ENCODE measurements at regions not wholly inside any gene's neighbourhood (a gene's known extent, or its start where the extent isn't known, plus 50 kb on each side); places are given as distances from the start of the nearest gene placed in this dataset.

DNA sequence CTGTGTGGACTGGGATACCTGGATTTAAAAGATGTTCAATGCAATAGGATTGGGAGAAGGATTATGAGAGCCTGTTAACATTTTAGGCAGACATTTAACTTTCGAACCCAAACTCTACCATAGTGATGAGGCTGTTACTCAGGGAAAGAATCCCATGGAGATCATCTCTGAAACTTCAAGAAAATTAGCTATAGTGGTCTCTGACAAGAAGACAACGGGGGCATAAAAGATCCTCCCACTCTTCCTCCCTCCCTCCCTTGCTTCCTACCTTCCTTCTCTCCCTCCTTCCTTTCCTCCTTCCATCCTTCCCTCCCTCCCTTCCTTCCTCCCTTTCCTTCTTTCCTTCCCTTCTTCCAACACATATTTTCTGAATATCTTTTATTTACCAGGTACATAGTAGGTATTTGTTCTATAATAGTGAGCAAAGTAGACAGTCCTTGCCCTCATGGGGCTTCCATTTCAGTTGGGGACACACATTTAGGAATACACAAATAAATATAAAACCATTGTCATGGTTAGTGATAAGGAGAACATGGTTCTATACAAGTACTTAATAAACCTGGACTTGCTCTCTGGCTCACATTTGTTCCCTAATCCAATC, 143.2 kb downstream of the ATP6V1G3 start:
- Mint-ChIP-seq H3K27me3 (peaks cover 14% of the 10 kb centered on the region), H3K27ac (no peak overlapping the region), H3K36me3 (no peaks in the 10 kb centered on the region), H3K4me1 (peaks cover 3% of the 10 kb centered on the region), H3K4me3 (no peak overlapping the region), H3K9me3 (peaks cover 2% of the 10 kb centered on the region)
- POLR2A ChIA-PET = no interaction called here
- no peak for DNase-seq
- ATAC-seq (ENCODE audit: low read depth) = no peak

DNA sequence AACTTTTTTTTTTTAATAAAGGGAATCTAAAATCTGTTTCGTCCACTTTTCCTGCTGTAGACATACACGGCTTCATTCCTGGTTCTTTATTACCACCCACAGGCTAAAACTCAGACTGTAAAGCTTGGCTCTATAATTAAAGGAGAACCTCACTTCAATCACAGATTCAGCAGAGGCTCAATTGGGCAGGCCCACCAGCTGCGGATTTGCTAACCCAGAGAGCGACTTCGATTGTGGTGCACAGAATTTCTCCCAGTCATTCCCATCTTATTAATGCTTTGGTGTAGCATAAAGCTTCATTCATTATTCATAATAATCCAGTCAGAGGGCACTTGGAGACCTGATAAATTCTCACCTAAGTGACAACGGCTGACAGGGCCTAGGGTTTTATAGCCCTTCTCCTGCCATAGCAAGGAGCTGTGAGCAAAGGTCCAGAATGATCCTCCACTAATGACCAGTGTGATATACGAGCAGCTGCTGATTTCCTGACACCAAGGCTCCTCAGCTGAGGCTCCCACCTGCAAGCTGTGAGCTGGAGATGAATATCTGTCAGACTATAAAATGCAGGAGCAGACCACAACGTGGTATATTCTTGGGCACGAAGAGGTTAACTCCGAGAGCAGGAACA, 149.0 kb downstream of the ATP6V1G3 start:
- DNase-seq (no peak), ATAC-seq (ENCODE audit: low read depth) (no peak)
- H3K4me1 Mint-ChIP-seq = peaks cover 3% of the 10 kb centered on the region
- POLR2A ChIA-PET = interaction anchor here (0.6 kb wide), 1 partner anchor 632 kb away, joined by 5 read pairs; no protein-coding TSS in a partner anchor
- no peaks in the 10 kb centered on the region for H3K36me3 Mint-ChIP-seq
- H3K27me3 Mint-ChIP-seq = peaks cover 12% of the 10 kb centered on the region
- no peaks in the 10 kb centered on the region for H3K9me3 Mint-ChIP-seq
- no peak overlapping the region for H3K27ac Mint-ChIP-seq
- H3K4me3 Mint-ChIP-seq = no peak overlapping the region

DNA sequence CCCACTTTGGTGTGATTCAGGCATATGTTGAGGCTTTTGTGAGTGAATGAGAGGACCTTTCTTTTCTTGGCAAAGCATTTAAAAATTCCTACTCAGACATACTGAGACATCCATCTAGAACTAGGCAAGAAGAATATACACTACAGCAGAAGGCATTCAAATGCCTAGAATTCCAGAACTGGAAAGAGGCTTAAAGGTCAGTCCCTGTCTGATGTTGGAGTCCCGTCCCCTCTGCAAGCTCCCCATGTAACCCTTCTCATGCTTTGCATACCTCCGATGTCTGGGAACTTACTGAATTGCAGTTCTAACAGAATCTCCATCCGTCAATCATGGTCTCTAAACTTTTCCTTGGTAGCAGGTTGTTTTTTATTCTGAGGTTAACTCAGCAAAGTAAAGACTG, 152.9 kb downstream of the ATP6V1G3 start:
- Mint-ChIP-seq H3K4me3 (no peak overlapping the region), H3K36me3 (no peaks in the 10 kb centered on the region), H3K4me1 (no peaks in the 10 kb centered on the region), H3K9me3 (no peaks in the 10 kb centered on the region), H3K27ac (no peak overlapping the region), H3K27me3 (peaks cover 14% of the 10 kb centered on the region)
- DNase-seq (no peak), ATAC-seq (ENCODE audit: low read depth) (no peak)
- POLR2A ChIA-PET = no interaction called here

DNA sequence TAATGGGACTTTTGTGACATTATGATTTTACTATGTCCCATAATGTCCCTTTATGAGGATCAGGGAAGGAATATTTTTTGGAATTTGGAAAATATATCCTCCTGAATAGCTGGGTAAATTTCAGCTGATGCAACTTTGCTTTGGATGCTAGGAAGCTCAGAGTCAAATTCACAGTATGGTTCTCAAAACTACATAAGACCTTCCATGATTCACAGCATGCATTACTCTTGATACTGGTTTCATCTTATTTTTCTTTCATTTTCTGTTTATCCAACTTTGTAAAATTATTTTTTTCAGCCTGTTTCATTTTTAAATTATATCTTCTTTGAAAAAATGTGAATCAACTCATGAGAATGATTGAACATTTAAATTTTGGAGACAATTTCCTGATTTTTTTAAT, 160.2 kb downstream of the ATP6V1G3 start:
- peaks cover 6% of the 10 kb centered on the region for H3K36me3 Mint-ChIP-seq
- POLR2A ChIA-PET = no interaction called here
- H3K4me3 Mint-ChIP-seq = no peak overlapping the region
- DNase-seq = no peak
- no peaks in the 10 kb centered on the region for H3K4me1 Mint-ChIP-seq
- H3K9me3 Mint-ChIP-seq = peaks cover 11% of the 10 kb centered on the region
- no peak overlapping the region for H3K27ac Mint-ChIP-seq
- no peak for ATAC-seq (ENCODE audit: low read depth)
- H3K27me3 Mint-ChIP-seq = no peaks in the 10 kb centered on the region

DNA sequence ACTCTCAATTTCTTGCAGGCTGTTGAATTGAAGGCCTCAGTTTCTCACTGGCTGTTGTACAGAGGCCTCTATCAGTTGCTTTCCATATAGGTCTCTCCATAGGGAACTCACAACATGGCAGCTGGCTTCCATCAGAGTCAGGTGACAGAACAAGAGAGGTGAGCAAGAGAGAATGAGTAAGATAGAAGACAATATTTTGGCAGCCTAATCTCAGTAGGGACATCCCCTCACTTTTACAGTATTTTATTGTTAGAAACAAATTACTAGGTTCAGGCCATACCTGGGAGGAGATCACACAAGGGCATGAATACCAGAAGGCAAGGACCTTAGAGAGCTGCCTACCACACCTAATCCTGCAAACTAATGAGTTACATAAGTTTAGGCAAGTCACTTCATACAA, 162.8 kb downstream of the ATP6V1G3 start:
- POLR2A ChIA-PET = interaction anchor here (0.6 kb wide), 1 partner anchor 33 kb away, joined by 3 read pairs; no protein-coding TSS in a partner anchor
- no peak for ATAC-seq (ENCODE audit: low read depth)
- H3K4me3 Mint-ChIP-seq = no peak overlapping the region

DNA sequence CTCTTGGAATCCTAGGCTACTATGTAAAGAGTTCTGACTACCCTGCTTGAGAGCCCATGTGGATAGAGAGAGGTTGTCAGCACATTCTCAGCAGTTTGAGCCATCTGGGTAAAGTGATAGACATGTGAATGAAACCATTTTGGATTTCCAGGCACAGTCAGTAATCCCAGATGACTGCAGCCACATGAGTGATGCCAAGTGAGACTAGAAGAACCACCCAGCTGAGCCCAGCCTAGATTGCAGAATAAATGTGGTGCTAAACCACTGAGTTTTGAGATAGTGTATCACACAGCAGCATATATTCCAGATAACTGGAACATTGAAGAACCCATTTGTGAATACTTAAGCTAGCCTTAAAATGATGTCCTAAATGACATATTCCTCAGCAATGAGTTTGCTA, 166.2 kb downstream of the ATP6V1G3 start:
- POLR2A ChIA-PET = no interaction called here
- H3K36me3 Mint-ChIP-seq = peaks cover 10% of the 10 kb centered on the region
- DNase-seq (no peak), ATAC-seq (ENCODE audit: low read depth) (no peak)
- H3K27ac Mint-ChIP-seq = no peak overlapping the region
- no peaks in the 10 kb centered on the region for H3K4me1 Mint-ChIP-seq
- H3K4me3 Mint-ChIP-seq = no peak overlapping the region
- peaks cover 3% of the 10 kb centered on the region for H3K27me3 Mint-ChIP-seq
- peaks cover 20% of the 10 kb centered on the region for H3K9me3 Mint-ChIP-seq

More for the DNA sequence above, 162.8 kb downstream of the ATP6V1G3 start:
- no peak for DNase-seq
- Mint-ChIP-seq H3K36me3 (peaks cover 6% of the 10 kb centered on the region), H3K4me1 (no peaks in the 10 kb centered on the region), H3K27me3 (no peaks in the 10 kb centered on the region), H3K9me3 (peaks cover 12% of the 10 kb centered on the region), H3K27ac (no peak overlapping the region)

DNA sequence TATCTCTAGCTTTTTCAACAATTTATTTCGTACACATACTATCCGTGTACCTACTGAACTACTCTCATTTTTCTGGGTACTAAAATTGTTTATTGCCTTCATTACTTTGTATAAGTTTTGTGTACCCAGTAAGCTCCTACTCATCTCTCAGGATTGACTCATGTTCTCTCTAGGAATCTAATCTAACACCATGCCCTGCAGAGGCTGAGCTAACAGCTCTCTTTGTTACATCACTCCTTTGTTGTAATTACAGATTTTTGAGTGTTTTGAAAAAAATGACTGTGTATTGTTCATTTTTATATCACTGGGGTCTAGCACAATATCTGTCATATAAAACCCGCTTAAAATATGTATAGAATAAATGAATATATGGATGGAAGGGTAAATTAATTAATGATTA, 167.1 kb downstream of the ATP6V1G3 start:
- Mint-ChIP-seq H3K4me3 (no peak overlapping the region), H3K27me3 (peaks cover 3% of the 10 kb centered on the region), H3K9me3 (peaks cover 23% of the 10 kb centered on the region), H3K27ac (no peak overlapping the region), H3K36me3 (peaks cover 10% of the 10 kb centered on the region), H3K4me1 (no peaks in the 10 kb centered on the region)
- no peak for DNase-seq
- no peak for ATAC-seq (ENCODE audit: low read depth)
- POLR2A ChIA-PET = no interaction called here
